Thoracic aorta (tissue), 2 donors: ENCODE measurements at regions not wholly inside any gene's neighbourhood (a gene's known extent, or its start where the extent isn't known, plus 50 kb on each side); places are given as distances from the start of the nearest gene placed in this dataset.

ENCODE experiments used
- ATAC-seq: fragments of 150-250 bp; one replicate; pipeline ENCODE4 v1.8.0; 2017; ENCODE audit warnings: low read depth; ENCODE audit not compliant: insufficient number of reproducible peaks, low FRiP score
- DNase-seq: peaks from one replicate; pipeline ENCODE4 v3.0.0-alpha.2; 2020; ENCODE audit warnings: low spot score
- H3K27ac ChIP-seq, 2 donors: fragments of 200-600 bp; sonication (generic); 1 replicate in 1 of 2; 2 replicates in 1 of 2; pipeline ENCODE4 v1.5.1; 2016; ENCODE audit warnings: mild to moderate bottlenecking in 2 of 2, moderate library complexity in 2 of 2
- H3K27me3 ChIP-seq: fragments of 200-600 bp; sonication (generic); replicated peaks from 2 replicates; pipeline ENCODE4 v1.6.0; 2016; ENCODE audit warnings: mild to moderate bottlenecking; ENCODE audit not compliant: insufficient read depth
- H3K36me3 ChIP-seq: fragments of 200-600 bp; sonication (generic); one replicate; pipeline ENCODE4 v1.5.1; 2016
- H3K4me1 ChIP-seq, 2 donors: fragments of 200-600 bp; sonication (generic); 1 replicate in 1 of 2; 2 replicates in 1 of 2; pipeline versions ENCODE4 v1.5.1 to v1.6.0; 2016; ENCODE audit warnings: low read depth in 2 of 2, mild to moderate bottlenecking in 1 of 2; ENCODE audit not compliant: control insufficient read depth in 1 of 2
- H3K4me3 ChIP-seq: fragments of 200-600 bp; sonication (generic); 2 replicates; pipeline ENCODE4 v1.5.1; 2016; ENCODE audit warnings: mild to moderate bottlenecking
- H3K9me3 ChIP-seq: fragments of 200-600 bp; sonication (generic); 2 replicates; pipeline ENCODE4 v1.5.1; 2016
- TF ChIP-seq, protein P1 (sequence below): fragments of 200-600 bp; sonication (generic); IDR thresholded peaks from one replicate; pipeline ENCODE4 v1.5.1; 2019; ENCODE audit warnings: antibody characterized with exemption

DNA sequence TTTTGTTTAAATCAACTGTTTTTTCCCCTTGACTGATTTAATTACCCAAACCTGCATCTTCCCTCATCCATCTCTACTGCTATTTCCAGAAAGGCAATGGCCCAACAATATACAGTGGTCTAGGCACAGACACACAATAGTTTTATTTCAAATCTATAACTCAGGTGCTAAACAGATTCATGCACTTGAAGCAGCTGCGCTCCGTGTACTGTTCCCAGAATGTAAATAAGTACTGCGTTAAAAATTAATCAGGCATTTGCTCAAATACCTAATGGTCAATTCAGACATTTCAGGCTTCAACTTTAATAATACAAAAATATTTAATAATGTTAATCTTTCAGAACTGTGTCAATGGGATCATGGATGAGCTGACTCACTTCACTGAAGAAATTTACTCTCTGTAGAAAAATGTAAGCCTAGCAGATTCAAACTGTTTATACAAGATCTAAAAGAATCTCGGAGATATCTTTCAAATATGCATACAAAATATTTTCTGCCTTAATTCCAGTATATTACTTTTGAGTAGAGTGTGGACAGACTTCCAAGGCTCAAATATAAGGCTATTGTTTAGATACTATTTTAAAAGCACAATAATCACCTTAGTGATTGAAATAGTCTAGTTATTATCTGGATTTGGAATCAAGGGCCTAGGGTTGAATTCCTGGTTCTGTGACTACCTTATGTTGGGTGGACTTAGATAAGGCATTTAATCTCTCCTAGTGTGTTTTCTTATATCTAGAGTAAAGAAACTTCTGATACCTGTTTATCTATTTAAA lies 97.4 kb upstream of the PSMD7 start:
- no peaks in the 10 kb centered on the region for H3K27me3 ChIP-seq
- TF ChIP-seq, protein P1, sequence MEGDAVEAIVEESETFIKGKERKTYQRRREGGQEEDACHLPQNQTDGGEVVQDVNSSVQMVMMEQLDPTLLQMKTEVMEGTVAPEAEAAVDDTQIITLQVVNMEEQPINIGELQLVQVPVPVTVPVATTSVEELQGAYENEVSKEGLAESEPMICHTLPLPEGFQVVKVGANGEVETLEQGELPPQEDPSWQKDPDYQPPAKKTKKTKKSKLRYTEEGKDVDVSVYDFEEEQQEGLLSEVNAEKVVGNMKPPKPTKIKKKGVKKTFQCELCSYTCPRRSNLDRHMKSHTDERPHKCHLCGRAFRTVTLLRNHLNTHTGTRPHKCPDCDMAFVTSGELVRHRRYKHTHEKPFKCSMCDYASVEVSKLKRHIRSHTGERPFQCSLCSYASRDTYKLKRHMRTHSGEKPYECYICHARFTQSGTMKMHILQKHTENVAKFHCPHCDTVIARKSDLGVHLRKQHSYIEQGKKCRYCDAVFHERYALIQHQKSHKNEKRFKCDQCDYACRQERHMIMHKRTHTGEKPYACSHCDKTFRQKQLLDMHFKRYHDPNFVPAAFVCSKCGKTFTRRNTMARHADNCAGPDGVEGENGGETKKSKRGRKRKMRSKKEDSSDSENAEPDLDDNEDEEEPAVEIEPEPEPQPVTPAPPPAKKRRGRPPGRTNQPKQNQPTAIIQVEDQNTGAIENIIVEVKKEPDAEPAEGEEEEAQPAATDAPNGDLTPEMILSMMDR, result no peak
- no peak overlapping the region for H3K27ac ChIP-seq
- ATAC-seq (no peak), DNase-seq (no peak)
- no peaks in the 10 kb centered on the region for H3K4me1 ChIP-seq
- no peak overlapping the region for H3K4me3 ChIP-seq
- no peaks in the 10 kb centered on the region for H3K9me3 ChIP-seq
- H3K36me3 ChIP-seq, result no peaks in the 10 kb centered on the region

DNA sequence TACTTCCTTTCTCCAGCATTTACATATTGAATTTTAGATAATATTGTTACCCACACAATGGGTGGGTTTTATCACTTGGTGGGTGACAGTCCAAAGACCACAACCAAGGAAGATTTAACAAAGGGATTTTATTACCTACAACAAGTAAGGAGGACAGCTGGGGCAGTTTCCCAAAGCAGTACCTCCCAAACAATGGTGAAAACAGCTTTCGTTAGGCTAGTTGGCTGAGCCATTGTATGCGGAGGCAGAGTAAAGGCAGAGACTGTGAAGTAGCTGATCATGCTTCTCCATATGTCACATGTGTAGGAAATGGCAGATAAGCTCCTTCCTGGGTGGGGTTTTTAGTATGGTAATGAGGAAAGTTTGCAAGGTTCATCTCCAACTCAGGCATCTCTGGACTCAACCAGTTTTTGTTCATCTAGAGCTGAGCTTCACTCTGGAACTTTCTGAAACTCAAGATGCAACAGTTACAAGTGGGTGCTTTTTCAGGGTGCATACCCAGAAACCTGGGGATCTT lies 104.3 kb upstream of the PSMD7 start:
- H3K4me1 ChIP-seq, result no peaks in the 10 kb centered on the region
- TF ChIP-seq, protein P1, result no peak
- ATAC-seq (no peak), DNase-seq (no peak)
- no peaks in the 10 kb centered on the region for H3K27me3 ChIP-seq
- H3K36me3 ChIP-seq, result no peaks in the 10 kb centered on the region
- H3K27ac ChIP-seq, result no peak overlapping the region
- no peaks in the 10 kb centered on the region for H3K9me3 ChIP-seq
- no peak overlapping the region for H3K4me3 ChIP-seq

DNA sequence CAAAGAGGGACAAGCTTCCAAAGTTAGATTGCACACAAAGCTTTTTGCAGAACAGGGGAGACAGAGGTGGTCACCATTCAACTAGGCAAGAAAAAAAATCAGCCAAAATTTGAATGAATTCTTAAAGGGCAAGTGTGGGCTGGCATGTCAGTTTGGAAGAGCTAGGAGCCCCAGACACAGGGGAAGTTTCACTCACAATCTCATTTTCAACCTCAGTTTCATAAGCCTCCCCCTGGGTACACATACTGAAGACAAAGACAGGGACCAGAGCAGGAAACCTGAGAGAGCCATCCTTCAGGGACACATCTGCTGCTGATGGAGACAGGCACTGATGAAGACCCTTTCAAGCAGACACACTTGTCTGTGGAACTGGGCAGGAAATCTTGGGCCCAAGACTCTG lies 106.3 kb upstream of the PSMD7 start:
- Histone ChIP-seq H3K4me1 (no peaks in the 10 kb centered on the region), H3K4me3 (no peak overlapping the region), H3K9me3 (no peaks in the 10 kb centered on the region), H3K27ac (no peak overlapping the region), H3K27me3 (no peaks in the 10 kb centered on the region), H3K36me3 (no peaks in the 10 kb centered on the region)
- ATAC-seq (no peak), DNase-seq (no peak)
- TF ChIP-seq, protein P1, result no peak

DNA sequence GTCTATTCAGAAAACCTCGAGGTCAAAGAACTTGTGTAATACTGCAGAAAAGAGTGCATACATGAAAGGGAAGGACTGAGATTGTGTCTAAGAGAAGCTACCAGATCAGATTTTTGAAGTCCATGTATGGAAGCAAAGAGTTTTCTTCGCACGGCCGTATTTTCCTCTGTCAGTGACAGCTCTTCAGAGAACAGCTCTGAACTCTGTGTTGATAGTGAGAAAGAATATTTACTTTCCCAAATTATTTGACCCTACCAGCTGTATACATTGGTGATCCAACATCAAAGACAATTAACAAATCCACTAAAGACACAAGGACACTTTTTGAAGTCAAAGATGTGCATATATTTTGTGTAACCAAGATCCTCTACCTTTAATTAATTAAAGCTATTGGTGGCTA lies 107.8 kb upstream of the PSMD7 start:
- H3K4me3 ChIP-seq, result no peak overlapping the region
- no peak overlapping the region for H3K27ac ChIP-seq
- TF ChIP-seq, protein P1, result no peak
- no peak for DNase-seq
- no peaks in the 10 kb centered on the region for H3K36me3 ChIP-seq
- H3K4me1 ChIP-seq, result no peaks in the 10 kb centered on the region
- no peaks in the 10 kb centered on the region for H3K27me3 ChIP-seq
- ATAC-seq, result no peak
- H3K9me3 ChIP-seq, result no peaks in the 10 kb centered on the region

DNA sequence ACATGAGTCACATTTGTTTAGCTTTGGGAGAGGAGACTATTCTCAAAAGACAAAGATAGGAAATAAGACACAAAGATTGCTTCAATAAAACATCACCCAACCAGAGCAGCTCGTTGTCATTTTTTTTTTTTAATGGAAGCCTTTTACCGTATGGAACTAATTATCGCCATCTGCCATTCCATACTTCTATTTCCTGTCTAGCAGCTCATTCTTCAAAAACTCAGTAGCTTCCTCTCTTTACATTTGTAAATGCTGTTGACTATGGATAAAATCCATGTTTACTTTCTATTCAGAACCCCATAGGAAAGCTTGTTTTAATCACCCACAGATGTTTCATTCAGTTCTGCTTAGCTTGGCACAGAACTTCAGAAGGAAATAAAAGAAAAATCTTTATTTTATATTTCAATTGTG lies 110.0 kb upstream of the PSMD7 start:
- peaks cover 8% of the 10 kb centered on the region for H3K9me3 ChIP-seq

More for the DNA sequence above, 110.0 kb upstream of the PSMD7 start:
- Histone ChIP-seq H3K4me1 (no peaks in the 10 kb centered on the region), H3K27ac (no peak overlapping the region), H3K4me3 (no peak overlapping the region), H3K27me3 (no peaks in the 10 kb centered on the region), H3K36me3 (no peaks in the 10 kb centered on the region)
- TF ChIP-seq, protein P1, result no peak
- no peak for DNase-seq
- ATAC-seq, result no peak
